ENCODE measurements at regions not wholly inside any gene's neighbourhood (a gene's known extent, or its start where the extent isn't known, plus 50 kb on each side); places are given as distances from the start of the nearest gene placed in this dataset.
"Not testable (repeated sequence)": the region's sequence is repeated elsewhere in the genome, so short reads cannot be mapped to it uniquely, and the experiment has no call there.

DNA sequence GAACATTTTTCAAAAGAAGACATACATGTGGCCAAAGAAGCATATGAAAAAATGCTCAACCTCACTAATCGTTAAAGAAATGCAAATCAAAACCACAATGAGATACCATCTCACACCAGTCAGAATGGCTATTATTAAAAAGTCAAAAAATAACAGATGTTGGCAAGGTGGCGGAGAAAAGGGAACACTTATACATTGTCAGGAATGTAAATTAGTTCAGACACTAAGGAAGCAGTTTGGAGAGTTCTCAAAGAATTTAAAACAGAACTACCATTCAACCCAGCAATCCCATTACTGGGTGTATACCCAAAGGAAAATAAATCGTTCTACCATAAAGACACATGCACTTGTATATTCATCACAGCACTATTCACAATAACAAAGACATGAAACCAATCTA, 106.9 kb downstream of the APTX start:
- not testable (repeated sequence) for DNase-seq

DNA sequence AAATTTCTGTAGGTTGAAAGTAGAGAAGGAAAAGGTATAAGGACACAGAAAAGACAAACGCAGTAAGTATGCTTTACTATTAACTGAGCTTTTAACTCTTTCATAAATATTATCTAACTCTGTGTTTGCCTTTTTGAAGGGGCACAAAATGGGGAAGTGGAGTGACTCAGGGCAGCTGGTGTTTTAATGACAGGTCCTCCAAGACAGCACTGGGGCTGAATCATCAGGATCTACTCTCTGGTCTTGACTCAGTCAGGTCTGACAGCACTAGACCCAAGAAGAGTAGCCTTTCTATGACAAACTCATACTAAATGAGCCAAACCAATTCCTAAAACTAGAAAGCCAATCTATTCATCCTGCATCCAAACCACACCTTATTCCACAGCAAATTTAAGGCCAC, 102.2 kb downstream of the APTX start:
- DNase-seq: no peak

DNA sequence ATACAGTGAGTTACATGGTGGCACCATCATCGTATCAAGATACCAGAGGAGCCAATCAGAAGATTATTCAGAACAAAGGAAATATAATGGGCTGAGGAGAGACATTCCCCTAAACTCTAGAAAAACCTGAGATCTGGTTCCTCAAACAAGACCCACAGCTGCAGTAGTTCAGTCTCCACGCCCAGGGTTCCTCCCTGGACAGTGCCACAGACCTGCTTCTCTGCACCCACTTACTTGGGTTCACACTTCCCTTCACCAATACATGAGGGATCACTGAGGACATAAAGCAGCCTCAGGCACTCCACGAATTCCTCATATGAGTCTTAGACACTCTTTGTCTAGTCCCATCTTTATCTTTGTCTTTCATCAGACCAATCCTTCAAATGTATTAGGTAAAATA, 101.7 kb downstream of the APTX start:
- DNase-seq: no peak

DNA sequence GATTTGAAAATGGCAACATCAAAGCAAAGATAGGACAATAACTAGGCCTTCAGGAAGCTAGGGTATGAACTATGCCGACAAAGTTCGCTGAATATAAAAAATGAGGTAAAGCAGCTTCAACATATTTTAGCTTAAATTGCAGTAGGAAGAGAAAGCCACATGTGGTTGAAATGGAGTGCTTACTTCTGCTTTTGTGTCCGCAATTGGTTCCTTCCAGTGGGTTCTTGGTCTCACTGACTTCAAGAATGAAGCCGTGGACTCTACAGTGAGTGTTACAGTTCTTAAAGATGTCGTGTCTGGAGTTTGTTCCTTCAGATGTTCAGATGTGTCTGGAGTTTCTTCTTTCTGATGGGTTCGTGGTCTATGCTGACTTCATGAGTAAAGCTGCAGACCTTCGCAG, 95.2 kb downstream of the APTX start:
- DNase-seq: no peak

DNA sequence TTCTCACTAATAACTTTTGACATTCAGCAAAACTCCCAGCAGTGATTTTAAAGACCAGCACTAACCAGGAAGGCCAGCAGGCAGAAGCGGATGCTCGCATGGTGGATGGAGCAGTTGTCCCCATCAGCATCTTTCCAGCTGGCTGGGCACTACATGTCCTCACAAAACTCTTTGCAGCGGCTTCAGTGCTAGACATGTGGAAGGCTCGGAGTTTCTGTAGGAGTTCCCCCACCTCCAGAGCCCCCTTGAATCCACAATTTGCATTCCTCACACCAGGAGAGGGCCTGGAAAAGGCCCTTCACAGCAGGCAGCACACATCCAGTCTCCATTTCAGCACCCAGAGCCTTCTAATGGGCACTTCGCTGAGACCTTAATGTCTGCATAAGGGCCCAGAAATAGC, 85.6 kb downstream of the APTX start:
- DNase-seq: no peak

DNA sequence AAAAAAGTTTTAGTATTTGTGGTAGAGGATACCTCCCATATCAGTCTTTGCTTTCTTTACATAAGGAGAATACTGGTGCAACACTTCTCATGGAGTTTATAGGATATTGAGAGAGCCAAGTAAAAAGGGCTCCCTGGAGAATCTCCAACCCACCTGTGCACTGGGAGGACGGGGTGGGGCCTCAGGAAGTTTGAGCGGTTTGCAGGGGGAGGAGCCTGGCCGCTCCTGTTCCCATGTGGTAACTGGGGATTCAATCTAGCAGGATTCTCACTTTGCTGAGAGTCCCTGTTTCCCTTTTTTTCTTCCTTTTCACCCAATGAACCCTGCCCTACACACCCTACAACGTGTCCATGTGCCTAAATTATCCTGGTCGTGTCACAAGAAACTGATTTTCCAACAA, 82.8 kb downstream of the APTX start:
- DNase-seq: no peak
